Natural killer cell (primary cell): ENCODE measurements at regions not wholly inside any gene's neighbourhood (a gene's known extent, or its start where the extent isn't known, plus 50 kb on each side); places are given as distances from the start of the nearest gene placed in this dataset.

Experiments used
- ATAC-seq, 3 donors: fragments of 150-1000 bp in 2 of 3; fragments of 200-7000 bp in 1 of 3; cut with Tn5 transposase; 1 replicate in 1 of 3; 2 replicates in 2 of 3; pipeline ENCODE4 v1.10.0; 2021; ENCODE audit warnings: mild to moderate bottlenecking in 2 of 3, moderate library complexity in 2 of 3
- DNase-seq, 2 donors: peaks; one replicate each; pipeline versions ENCODE4 v3.0.0 to v3.0.0-alpha.2; 2013 to 2021; ENCODE audit warnings: mixed read lengths in 1 of 2
- H3K27ac ChIP-seq: one replicate; pipeline ENCODE4 v1.5.1; 2013; ENCODE audit warnings: mild to moderate bottlenecking, low read length
- H3K27me3 ChIP-seq: one replicate; pipeline ENCODE4 v1.6.1; 2013; ENCODE audit warnings: low read length; ENCODE audit not compliant: control insufficient read depth, insufficient read depth
- H3K36me3 ChIP-seq: one replicate; pipeline ENCODE4 v1.6.1; 2013; ENCODE audit warnings: low read length; ENCODE audit not compliant: control insufficient read depth, insufficient read depth
- H3K4me1 ChIP-seq: one replicate; pipeline ENCODE4 v1.6.1; 2013; ENCODE audit warnings: low read length; ENCODE audit not compliant: control insufficient read depth, insufficient read depth
- H3K4me3 ChIP-seq: one replicate; pipeline ENCODE4 v1.5.1; 2013; ENCODE audit warnings: low read length
- H3K9me3 ChIP-seq: one replicate; pipeline ENCODE4 v1.6.1; 2013; ENCODE audit warnings: low read length; ENCODE audit not compliant: control insufficient read depth, insufficient read depth
- H3K27ac Mint-ChIP-seq, 2 donors: one replicate each; pipeline ENCODE4 v1.8.0; 2022; ENCODE audit warnings: mild to moderate bottlenecking in 2 of 2, mixed read lengths in 2 of 2, moderate library complexity in 1 of 2
- H3K27me3 Mint-ChIP-seq, 2 donors: one replicate each; pipeline ENCODE4 v1.8.0; 2022; ENCODE audit warnings: low read depth in 2 of 2, mixed read lengths in 2 of 2
- H3K36me3 Mint-ChIP-seq: one replicate; pipeline ENCODE4 v1.8.0; 2022; ENCODE audit warnings: mixed read lengths
- H3K4me1 Mint-ChIP-seq, 2 donors: one replicate each; pipeline ENCODE4 v1.8.0; 2022; ENCODE audit warnings: mixed read lengths in 2 of 2
- H3K4me3 Mint-ChIP-seq: one replicate; pipeline ENCODE4 v1.8.0; 2022; ENCODE audit warnings: mild to moderate bottlenecking, moderate library complexity, mixed read lengths
- H3K9me3 Mint-ChIP-seq, 2 donors: one replicate each; pipeline ENCODE4 v1.8.0; 2022; ENCODE audit warnings: mixed read lengths in 2 of 2
- CTCF ChIP-seq: fragments of 200-600 bp; IDR thresholded peaks from one replicate; pipeline ENCODE4 v1.8.0; 2022; ENCODE audit warnings: antibody characterized with exemption
- WGBS: methylation state at CpG from one replicate; pipeline ENCODE4 v1.1.7; 2013; ENCODE audit warnings: missing lambda C conversion rate; ENCODE audit not compliant: insufficient coverage; 5-methylcytosine and 5-hydroxymethylcytosine counted together
- intact Hi-C: fragments of 100-400 bp; cut with micrococcal nuclease; formaldehyde crosslinking; loops from one replicate; pipeline ENCODE4 v1.14.2; 2022

- Mint-ChIP-seq H3K4me3 (peak overlapping the region; percentile 79), H3K27me3 (no peaks in the 10 kb centered on the region), H3K9me3 (no peaks in the 10 kb centered on the region), H3K4me1 (peaks cover 24 to 30% of the 10 kb centered on the region in 2 donors), H3K36me3 (no peaks in the 10 kb centered on the region), H3K27ac (peak overlapping the region; percentile 17 to 51)
- ATAC-seq (peak; percentile 18 to 86 (median 60)), DNase-seq (peak in 1 of 2 donors; percentile 18)
- Histone ChIP-seq H3K4me1 (peaks cover 23% of the 10 kb centered on the region), H3K36me3 (no peaks in the 10 kb centered on the region), H3K27me3 (no peaks in the 10 kb centered on the region), H3K9me3 (no peaks in the 10 kb centered on the region), H3K27ac (no peak overlapping the region), H3K4me3 (no peak overlapping the region)
- no peak for TF ChIP-seq CTCF
- 7% methylated on average over 6 of the region's 6 CpGs for WGBS
- intact Hi-C loops, result loop anchor here (10.0 kb wide), 1 partner anchor 579 kb away; no protein-coding TSS in a partner anchor
These were observed 435.6 kb upstream of the HS6ST1 start for GRCh38 chr2:128754246-128754724.

GRCh38 chr2:128755695-128756364 is 437.2 kb upstream of the HS6ST1 start:
- no peak for DNase-seq
- ATAC-seq, result no peak
- H3K4me3 ChIP-seq, result no peak overlapping the region
- peaks cover 0 to 3% of the 10 kb centered on the region in 2 donors for H3K27me3 Mint-ChIP-seq
- H3K9me3 Mint-ChIP-seq, result no peaks in the 10 kb centered on the region
- no peaks in the 10 kb centered on the region for H3K27me3 ChIP-seq
- intact Hi-C loops, result loop anchor here (10.0 kb wide), 1 partner anchor 581 kb away; no protein-coding TSS in a partner anchor
- peaks cover 23% of the 10 kb centered on the region for H3K4me1 ChIP-seq
- no peak overlapping the region for H3K27ac ChIP-seq
- 65% methylated on average over 15 of the region's 15 CpGs for WGBS
- TF ChIP-seq CTCF, result no peak
- peak overlapping the region in 1 of 2 donors; percentile 40 for H3K27ac Mint-ChIP-seq
- no peaks in the 10 kb centered on the region for H3K36me3 Mint-ChIP-seq
- H3K9me3 ChIP-seq, result no peaks in the 10 kb centered on the region
- H3K4me3 Mint-ChIP-seq, result no peak overlapping the region
- H3K36me3 ChIP-seq, result no peaks in the 10 kb centered on the region
- peaks cover 24 to 30% of the 10 kb centered on the region in 2 donors for H3K4me1 Mint-ChIP-seq

DNA sequence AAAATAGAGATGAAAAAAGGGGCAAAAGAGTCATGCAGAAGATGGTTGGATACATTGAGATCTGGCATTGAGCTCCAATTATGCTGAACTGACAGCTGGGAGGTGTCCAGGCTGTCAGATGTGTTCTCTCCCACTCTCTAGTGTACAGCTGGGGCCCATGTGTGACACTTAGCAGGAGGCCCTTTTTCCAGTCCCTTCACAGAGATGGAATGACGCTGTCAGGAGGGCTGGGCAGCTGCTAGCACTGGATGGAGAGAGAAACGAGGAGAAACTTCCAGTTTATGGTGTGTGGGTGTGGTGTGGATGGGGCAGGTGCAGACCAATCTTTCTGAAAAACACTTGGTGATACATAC is 437.7 kb upstream of the HS6ST1 start:
- no peak for TF ChIP-seq CTCF
- WGBS, result 59% methylated on average over 2 of the region's 2 CpGs
- no peaks in the 10 kb centered on the region for H3K36me3 ChIP-seq
- Mint-ChIP-seq H3K27ac (no peak overlapping the region), H3K4me1 (peaks cover 24 to 30% of the 10 kb centered on the region in 2 donors), H3K9me3 (no peaks in the 10 kb centered on the region), H3K4me3 (no peak overlapping the region), H3K36me3 (no peaks in the 10 kb centered on the region), H3K27me3 (peaks cover 3% of the 10 kb centered on the region in 2 donors)
- no peak for DNase-seq
- no peaks in the 10 kb centered on the region for H3K9me3 ChIP-seq
- H3K4me1 ChIP-seq, result peaks cover 23% of the 10 kb centered on the region
- H3K27me3 ChIP-seq, result no peaks in the 10 kb centered on the region
- H3K27ac ChIP-seq, result no peak overlapping the region
- H3K4me3 ChIP-seq, result no peak overlapping the region
- ATAC-seq, result no peak
- intact Hi-C loops, result loop anchor here (10.0 kb wide), 1 partner anchor 582 kb away; no protein-coding TSS in a partner anchor
